Uterus (tissue), 3 donors: ENCODE measurements at regions not wholly inside any gene's neighbourhood (a gene's known extent, or its start where the extent isn't known, plus 50 kb on each side); places are given as distances from the start of the nearest gene placed in this dataset.
A peak's percentile ranks its signal among the peaks of the same experiment; 100 is the strongest.

Experiments used
- DNase-seq, 2 donors: peaks; one replicate each; pipeline ENCODE4 v3.0.0-alpha.2; 2019 to 2020
- H3K27ac ChIP-seq, 2 donors: fragments of 200-600 bp; sonication (generic); 1 replicate in 1 of 2; 2 replicates in 1 of 2; pipeline ENCODE4 v1.5.1; 2016 to 2018
- H3K27me3 ChIP-seq, 2 donors: fragments of 200-600 bp; sonication (generic); one replicate each; pipeline ENCODE4 v1.5.1; 2018 to 2019; ENCODE audit warnings: control low read depth in 1 of 2
- H3K36me3 ChIP-seq, 2 donors: fragments of 200-600 bp; sonication (generic); one replicate each; pipeline ENCODE4 v1.5.1; 2019; ENCODE audit warnings: control low read depth in 1 of 2
- H3K4me1 ChIP-seq, 2 donors: fragments of 200-600 bp; sonication (generic); one replicate each; pipeline ENCODE4 v1.5.1; 2018 to 2019; ENCODE audit warnings: control low read depth in 1 of 2
- H3K4me3 ChIP-seq, 2 donors: fragments of 200-600 bp; sonication (generic); 1 replicate in 1 of 2; 2 replicates in 1 of 2; pipeline ENCODE4 v1.5.1; 2018 to 2019; ENCODE audit warnings: mild to moderate bottlenecking in 1 of 2
- H3K9me3 ChIP-seq, 2 donors: fragments of 200-600 bp; sonication (generic); one replicate each; pipeline ENCODE4 v1.5.1; 2019; ENCODE audit warnings: control low read depth in 1 of 2
- POLR2A ChIP-seq, 2 donors: fragments of 450-650 bp; IDR thresholded peaks; one replicate each; pipeline ENCODE4 v1.6.1; 2016; ENCODE audit warnings: antibody characterized with exemption in 2 of 2, mild to moderate bottlenecking in 1 of 2, moderate library complexity in 1 of 2
- intact Hi-C: fragments of 100-400 bp; cut with DNase I; formaldehyde crosslinking; loops from one replicate; pipeline ENCODE4 v1.15.1; 2023; ENCODE audit warnings: low total_unique reads
- TF ChIP-seq, protein P1 (sequence below), 4 experiments: fragments of 200-600 bp in 2 of 4; fragments of 450-650 bp in 2 of 4; sonication (generic) in 2 of 4; IDR thresholded peaks; one replicate each; pipeline ENCODE4 v1.5.1; 2016 to 2019; ENCODE audit warnings: antibody characterized with exemption in 4 of 4, mild to moderate bottlenecking in 2 of 4, moderate library complexity in 1 of 4
- donor health status: DM: yes; HTN: yes; CAD: no.

DNA sequence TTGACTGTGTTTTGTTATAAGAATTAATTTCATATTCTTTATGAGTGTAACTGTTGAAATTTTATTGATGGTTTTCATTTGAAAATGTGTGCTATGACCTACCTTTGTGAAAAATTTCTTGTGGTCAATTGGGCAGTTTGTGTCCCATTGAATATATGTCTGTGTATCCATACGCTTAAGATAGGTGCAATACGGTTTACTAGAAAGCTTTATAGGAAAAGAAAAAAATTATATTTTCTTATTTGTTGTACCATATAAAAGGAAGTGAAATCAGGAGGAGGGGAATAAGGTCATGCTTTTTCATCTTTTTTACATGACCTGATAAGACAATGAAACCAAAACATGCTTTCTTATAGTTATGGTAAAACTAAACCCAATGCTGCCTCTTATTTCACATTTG is 807.7 kb downstream of the USP25 start:
- H3K27ac ChIP-seq, result peak overlapping the region; percentile 84 to 88
- DNase-seq, result no peak

DNA sequence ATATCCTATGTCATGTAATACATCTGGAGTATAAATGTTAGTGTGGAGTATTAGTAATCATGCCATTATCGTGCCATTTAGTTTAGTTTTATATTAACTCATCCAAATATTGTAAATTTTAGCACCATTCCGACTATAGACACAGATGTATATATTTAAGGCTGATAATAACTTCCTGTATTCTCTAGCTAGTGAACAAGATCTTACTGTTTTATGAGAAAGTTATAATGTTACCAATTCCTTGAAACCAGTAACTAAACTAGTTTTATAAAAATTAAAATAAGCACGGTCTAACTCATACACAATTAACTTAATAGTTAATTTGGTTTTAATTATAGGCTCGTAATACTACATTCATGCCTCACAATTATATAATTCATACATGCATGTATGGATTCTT is 808.6 kb downstream of the USP25 start:
- H3K27ac ChIP-seq, result peak overlapping the region; percentile 84 to 88
- no peaks in the 10 kb centered on the region for H3K27me3 ChIP-seq
- H3K9me3 ChIP-seq, result no peaks in the 10 kb centered on the region
- H3K36me3 ChIP-seq, result no peaks in the 10 kb centered on the region
- no peak for DNase-seq
- no peaks in the 10 kb centered on the region for H3K4me1 ChIP-seq
- H3K4me3 ChIP-seq, result peak overlapping the region in 1 of 2 donors; percentile 37
- TF ChIP-seq, protein P1, sequence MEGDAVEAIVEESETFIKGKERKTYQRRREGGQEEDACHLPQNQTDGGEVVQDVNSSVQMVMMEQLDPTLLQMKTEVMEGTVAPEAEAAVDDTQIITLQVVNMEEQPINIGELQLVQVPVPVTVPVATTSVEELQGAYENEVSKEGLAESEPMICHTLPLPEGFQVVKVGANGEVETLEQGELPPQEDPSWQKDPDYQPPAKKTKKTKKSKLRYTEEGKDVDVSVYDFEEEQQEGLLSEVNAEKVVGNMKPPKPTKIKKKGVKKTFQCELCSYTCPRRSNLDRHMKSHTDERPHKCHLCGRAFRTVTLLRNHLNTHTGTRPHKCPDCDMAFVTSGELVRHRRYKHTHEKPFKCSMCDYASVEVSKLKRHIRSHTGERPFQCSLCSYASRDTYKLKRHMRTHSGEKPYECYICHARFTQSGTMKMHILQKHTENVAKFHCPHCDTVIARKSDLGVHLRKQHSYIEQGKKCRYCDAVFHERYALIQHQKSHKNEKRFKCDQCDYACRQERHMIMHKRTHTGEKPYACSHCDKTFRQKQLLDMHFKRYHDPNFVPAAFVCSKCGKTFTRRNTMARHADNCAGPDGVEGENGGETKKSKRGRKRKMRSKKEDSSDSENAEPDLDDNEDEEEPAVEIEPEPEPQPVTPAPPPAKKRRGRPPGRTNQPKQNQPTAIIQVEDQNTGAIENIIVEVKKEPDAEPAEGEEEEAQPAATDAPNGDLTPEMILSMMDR (IDR thresholded peaks at IDR 0.05), result no peak
- TF ChIP-seq POLR2A (IDR thresholded peaks at IDR 0.05), result no peak
- intact Hi-C loops, result no loop called here

More for the DNA sequence above, 807.7 kb downstream of the USP25 start:
- TF ChIP-seq, protein P1 (IDR thresholded peaks at IDR 0.05), result no peak
- TF ChIP-seq POLR2A (IDR thresholded peaks at IDR 0.05), result no peak
- Histone ChIP-seq H3K4me3 (peak overlapping the region; percentile 37 to 42), H3K36me3 (no peaks in the 10 kb centered on the region), H3K4me1 (no peaks in the 10 kb centered on the region), H3K27me3 (no peaks in the 10 kb centered on the region), H3K9me3 (no peaks in the 10 kb centered on the region)
- intact Hi-C loops, result no loop called here

DNA sequence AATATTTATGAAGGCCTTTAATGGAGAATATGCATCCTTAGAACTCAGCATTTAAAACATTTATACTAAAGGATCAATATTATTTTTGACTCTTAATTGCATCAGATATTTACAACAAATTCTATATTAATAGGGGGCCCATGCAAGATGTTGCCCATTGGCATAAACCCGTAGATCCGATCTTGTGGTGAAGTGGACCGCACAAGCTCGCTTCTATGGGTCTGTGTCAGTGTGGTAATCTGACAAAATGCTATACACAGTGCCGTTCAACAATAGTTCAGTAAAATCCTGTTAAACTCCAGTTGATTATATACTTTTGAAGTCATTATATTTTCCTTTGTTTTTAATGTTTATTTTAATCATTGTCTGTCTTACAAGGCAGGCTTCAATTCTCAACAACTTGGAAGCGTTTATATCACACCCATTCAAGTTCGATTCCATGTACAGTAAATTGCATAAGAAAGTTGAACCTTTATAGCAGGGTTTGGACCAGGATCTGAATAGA is 809.2 kb downstream of the USP25 start:
- DNase-seq, result no peak
- Histone ChIP-seq H3K36me3 (no peaks in the 10 kb centered on the region), H3K27me3 (no peaks in the 10 kb centered on the region), H3K4me1 (no peaks in the 10 kb centered on the region), H3K4me3 (no peak overlapping the region), H3K9me3 (no peaks in the 10 kb centered on the region), H3K27ac (peak overlapping the region; percentile 84 to 88)
- intact Hi-C loops, result no loop called here
- TF ChIP-seq, protein P1 (IDR thresholded peaks at IDR 0.05), result no peak
- TF ChIP-seq POLR2A (IDR thresholded peaks at IDR 0.05), result no peak

DNA sequence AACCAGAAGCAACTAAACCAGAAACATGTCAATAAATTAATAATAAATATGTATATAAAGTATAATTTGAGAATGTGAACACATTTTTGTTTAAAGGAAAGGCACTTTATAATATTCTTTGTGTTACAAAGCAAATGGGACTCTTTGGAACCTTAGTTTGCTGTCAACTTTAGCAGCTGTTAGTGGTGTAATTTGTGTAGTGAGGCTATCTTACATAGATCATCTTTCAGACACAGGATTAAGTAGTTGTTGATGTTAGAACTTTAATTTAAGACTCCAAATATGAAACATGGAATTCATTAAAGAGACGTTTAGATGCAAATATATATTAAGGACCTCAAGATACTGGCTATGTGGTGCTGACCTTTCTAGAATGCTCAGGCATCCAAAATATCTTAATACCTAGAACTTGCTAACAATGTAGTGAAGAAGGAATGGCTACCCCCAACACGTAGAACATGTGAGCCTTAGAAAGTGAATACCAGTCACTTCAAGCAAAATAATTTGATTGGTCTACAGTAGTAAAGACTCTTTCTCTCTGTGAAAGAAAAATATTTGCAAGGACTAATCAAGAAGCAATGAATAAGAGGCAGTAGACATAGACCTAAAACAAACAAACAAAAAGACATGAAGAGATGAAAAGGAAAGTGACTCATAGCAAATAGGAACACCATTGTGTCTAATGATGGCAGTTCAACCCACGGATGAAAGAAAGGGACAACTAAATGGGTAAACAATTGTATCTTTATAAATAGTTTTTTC is 811.4 kb downstream of the USP25 start:
- no peak for TF ChIP-seq POLR2A (IDR thresholded peaks at IDR 0.05)
- TF ChIP-seq, protein P1 (IDR thresholded peaks at IDR 0.05), result no peak
- H3K27me3 ChIP-seq, result no peaks in the 10 kb centered on the region
- H3K4me1 ChIP-seq, result no peaks in the 10 kb centered on the region
- peak overlapping the region; percentile 35 to 50 for H3K27ac ChIP-seq
- intact Hi-C loops, result loop anchor here (10.0 kb wide), 1 partner anchor 64 kb away; no protein-coding TSS in a partner anchor
- H3K36me3 ChIP-seq, result no peaks in the 10 kb centered on the region
- no peak overlapping the region for H3K4me3 ChIP-seq
- no peak for DNase-seq
- H3K9me3 ChIP-seq, result no peaks in the 10 kb centered on the region

DNA sequence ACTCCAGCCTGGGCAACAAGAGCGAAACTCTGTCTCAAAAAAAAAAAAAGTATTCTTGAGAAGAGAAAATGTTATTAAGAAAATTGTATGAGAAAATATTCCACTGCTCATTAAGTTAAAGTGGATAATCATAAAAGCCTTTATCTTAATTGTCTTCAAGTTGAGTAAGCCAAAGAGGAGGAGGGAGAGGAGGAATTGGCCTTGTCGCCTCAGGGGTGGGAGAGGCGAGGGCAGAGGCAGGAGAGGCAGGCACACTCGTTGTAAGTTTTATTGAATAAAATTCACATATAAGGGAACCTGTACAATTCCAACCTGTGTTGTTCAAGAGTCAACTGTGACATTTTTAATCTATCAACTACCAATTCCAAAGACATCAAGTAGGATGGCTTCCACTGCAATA is 820.3 kb downstream of the USP25 start:
- no peaks in the 10 kb centered on the region for H3K27me3 ChIP-seq
- no peak overlapping the region for H3K4me3 ChIP-seq
- no peak overlapping the region for H3K27ac ChIP-seq
- no peaks in the 10 kb centered on the region for H3K36me3 ChIP-seq
- H3K9me3 ChIP-seq, result no peaks in the 10 kb centered on the region
- intact Hi-C loops, result no loop called here
- peaks cover 0 to 3% of the 10 kb centered on the region in 2 donors for H3K4me1 ChIP-seq
- no peak for DNase-seq
- no peak for TF ChIP-seq POLR2A (IDR thresholded peaks at IDR 0.05)
- TF ChIP-seq, protein P1 (IDR thresholded peaks at IDR 0.05), result no peak
